ENCODE measurements at regions not wholly inside any gene's neighbourhood (a gene's known extent, or its start where the extent isn't known, plus 50 kb on each side); places are given as distances from the start of the nearest gene placed in this dataset.

- no peak for TF ChIP-seq CTCF (IDR thresholded peaks at IDR 0.05)
- no peak for TF ChIP-seq POLR2AphosphoS5 (IDR thresholded peaks at IDR 0.05; ENCODE audit: low read depth, low read length)
- TF ChIP-seq RAD21 (IDR thresholded peaks at IDR 0.05; ENCODE audit: low read length) = no peak
- no peak for TF ChIP-seq NRF1 (IDR thresholded peaks at IDR 0.05; ENCODE audit: low read depth, low read length)
- TF ChIP-seq MAX (IDR thresholded peaks at IDR 0.05; ENCODE audit: low read depth) = no peak
- TF ChIP-seq JUND (IDR thresholded peaks at IDR 0.05) = no peak
- no peak for TF ChIP-seq RXRA (IDR thresholded peaks at IDR 0.05; ENCODE audit: borderline replicate concordance, low read depth)
- no peak for TF ChIP-seq TCF12 (IDR thresholded peaks at IDR 0.05)
- no peak for TF ChIP-seq MXI1 (IDR thresholded peaks at IDR 0.05; ENCODE audit: low read depth, low read length)
- TF ChIP-seq REST (IDR thresholded peaks at IDR 0.05; ENCODE audit: low read depth, low read length) = no peak
Observed at GRCh38 chr10:7481368-7481765, 70.5 kb upstream of the SFMBT2 start.

All from SK-N-SH (cell line).